ENCODE measurements at regions not wholly inside any gene's neighbourhood (a gene's known extent, or its start where the extent isn't known, plus 50 kb on each side); places are given as distances from the start of the nearest gene placed in this dataset.

DNA sequence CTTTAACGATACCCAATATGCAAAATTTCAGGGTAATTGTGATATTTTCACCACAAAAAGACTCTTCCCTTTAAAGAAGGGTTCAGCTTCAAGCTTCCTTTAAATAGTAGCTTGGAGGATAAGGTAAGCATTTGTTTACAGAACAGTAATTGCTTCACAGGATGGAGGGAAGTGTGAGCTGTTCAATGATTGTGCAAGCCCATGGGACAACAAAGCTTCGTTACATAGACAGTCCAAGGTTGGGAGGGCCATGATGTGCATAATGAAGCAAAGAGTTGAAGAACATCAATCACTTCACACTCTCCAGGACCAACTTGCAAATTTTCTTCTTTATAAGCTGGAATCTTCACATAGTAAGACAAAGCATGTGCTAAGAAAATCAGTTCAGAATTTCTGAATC lies 145.0 kb upstream of the ASIC2 start:
- no peaks in the 10 kb centered on the region for H3K36me3 ChIP-seq (ENCODE audit: low read depth, missing control alignments)
- no peak for DNase-seq
- H3K4me1 ChIP-seq = no peaks in the 10 kb centered on the region
- WGBS, 2 donors = 69 to 76% methylated on average over 2 of the region's 2 CpGs
- no peak overlapping the region for H3K4me3 ChIP-seq
- TF ChIP-seq POLR2A (IDR thresholded peaks at IDR 0.05) = no peak
- TF ChIP-seq, protein P1, sequence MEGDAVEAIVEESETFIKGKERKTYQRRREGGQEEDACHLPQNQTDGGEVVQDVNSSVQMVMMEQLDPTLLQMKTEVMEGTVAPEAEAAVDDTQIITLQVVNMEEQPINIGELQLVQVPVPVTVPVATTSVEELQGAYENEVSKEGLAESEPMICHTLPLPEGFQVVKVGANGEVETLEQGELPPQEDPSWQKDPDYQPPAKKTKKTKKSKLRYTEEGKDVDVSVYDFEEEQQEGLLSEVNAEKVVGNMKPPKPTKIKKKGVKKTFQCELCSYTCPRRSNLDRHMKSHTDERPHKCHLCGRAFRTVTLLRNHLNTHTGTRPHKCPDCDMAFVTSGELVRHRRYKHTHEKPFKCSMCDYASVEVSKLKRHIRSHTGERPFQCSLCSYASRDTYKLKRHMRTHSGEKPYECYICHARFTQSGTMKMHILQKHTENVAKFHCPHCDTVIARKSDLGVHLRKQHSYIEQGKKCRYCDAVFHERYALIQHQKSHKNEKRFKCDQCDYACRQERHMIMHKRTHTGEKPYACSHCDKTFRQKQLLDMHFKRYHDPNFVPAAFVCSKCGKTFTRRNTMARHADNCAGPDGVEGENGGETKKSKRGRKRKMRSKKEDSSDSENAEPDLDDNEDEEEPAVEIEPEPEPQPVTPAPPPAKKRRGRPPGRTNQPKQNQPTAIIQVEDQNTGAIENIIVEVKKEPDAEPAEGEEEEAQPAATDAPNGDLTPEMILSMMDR (IDR thresholded peaks at IDR 0.05) = no peak
- no peak overlapping the region for H3K27ac ChIP-seq
- H3K27me3 ChIP-seq = no peaks in the 10 kb centered on the region
- intact Hi-C loops (cut with DNase I; ENCODE audit: low total_unique reads) = no loop called here
- no peaks in the 10 kb centered on the region for H3K9me3 ChIP-seq

DNA sequence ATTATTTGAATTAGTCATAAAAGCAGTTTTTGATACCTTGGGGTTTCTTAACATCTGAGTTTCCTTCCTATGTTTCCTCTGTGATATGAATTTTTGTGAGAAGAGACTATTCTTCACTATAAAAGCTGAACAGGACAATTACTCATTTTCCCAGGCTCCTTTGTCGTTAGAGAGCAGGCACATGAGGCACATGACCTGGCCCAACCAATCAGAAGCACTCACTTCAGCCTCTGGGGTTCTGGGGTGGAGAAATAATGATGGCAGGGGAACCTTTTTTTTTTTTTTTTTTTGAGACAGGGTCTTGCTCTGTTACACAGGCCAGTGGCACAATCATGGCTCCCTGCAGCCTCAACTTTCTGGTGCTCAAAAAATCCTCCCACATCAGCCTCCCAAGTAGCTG lies 145.5 kb upstream of the ASIC2 start:
- Histone ChIP-seq H3K4me1 (no peaks in the 10 kb centered on the region), H3K27me3 (no peaks in the 10 kb centered on the region), H3K9me3 (no peaks in the 10 kb centered on the region), H3K36me3 (ENCODE audit: low read depth, missing control alignments) (no peaks in the 10 kb centered on the region), H3K27ac (no peak overlapping the region), H3K4me3 (no peak overlapping the region)
- no peak for TF ChIP-seq POLR2A (IDR thresholded peaks at IDR 0.05)
- TF ChIP-seq, protein P1 (IDR thresholded peaks at IDR 0.05) = no peak
- 56 to 71% methylated on average over 1 of the region's 1 CpG for WGBS, 2 donors
- DNase-seq = no peak
- intact Hi-C loops (cut with DNase I; ENCODE audit: low total_unique reads) = no loop called here

DNA sequence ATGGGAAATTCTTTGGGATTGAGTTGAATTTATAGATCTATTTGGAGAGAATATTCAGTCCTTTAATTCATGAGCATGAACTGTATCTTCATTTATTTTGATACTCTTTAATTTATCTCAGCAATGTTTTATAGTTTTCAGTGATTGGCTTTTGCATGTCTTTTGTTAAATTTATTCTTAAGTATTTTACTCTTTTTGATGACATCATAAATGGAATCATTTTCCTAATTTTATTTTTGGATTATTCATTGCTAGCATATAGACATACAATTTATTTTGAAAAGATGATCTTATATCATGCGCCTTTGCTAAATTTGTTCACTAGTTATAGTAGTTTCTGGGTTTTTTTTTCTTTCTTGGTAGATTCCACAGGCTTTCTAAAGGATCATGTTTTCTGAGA lies 149.2 kb upstream of the ASIC2 start:
- Histone ChIP-seq H3K4me1 (no peaks in the 10 kb centered on the region), H3K4me3 (no peak overlapping the region), H3K36me3 (ENCODE audit: low read depth, missing control alignments) (no peaks in the 10 kb centered on the region), H3K9me3 (no peaks in the 10 kb centered on the region), H3K27me3 (no peaks in the 10 kb centered on the region), H3K27ac (no peak overlapping the region)
- 88 to 98% methylated on average over 1 of the region's 1 CpG for WGBS, 2 donors
- intact Hi-C loops (cut with DNase I; ENCODE audit: low total_unique reads) = no loop called here
- no peak for TF ChIP-seq POLR2A (IDR thresholded peaks at IDR 0.05)
- TF ChIP-seq, protein P1 (IDR thresholded peaks at IDR 0.05) = no peak
- DNase-seq = no peak

DNA sequence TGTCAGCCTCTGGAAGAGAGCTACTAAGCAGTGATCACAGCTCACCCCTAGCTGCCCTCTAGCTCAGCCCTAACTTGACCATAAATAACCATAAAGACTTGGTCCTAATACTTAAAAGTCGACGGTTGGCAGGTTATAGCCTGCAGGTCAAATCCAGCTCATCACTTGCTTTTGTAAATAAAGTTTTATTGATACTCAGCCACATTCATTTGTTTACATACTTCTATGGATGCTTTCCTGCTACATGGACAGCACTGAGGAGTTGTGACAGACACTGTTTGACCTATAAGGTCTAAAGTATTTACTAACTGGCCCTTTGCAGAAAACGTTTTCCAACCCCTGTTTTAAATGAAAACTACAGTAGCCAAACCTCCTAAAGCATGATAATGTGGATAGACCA lies 151.6 kb upstream of the ASIC2 start:
- no peaks in the 10 kb centered on the region for H3K36me3 ChIP-seq (ENCODE audit: low read depth, missing control alignments)
- no peak for DNase-seq
- intact Hi-C loops (cut with DNase I; ENCODE audit: low total_unique reads) = no loop called here
- no peak overlapping the region for H3K27ac ChIP-seq
- no peaks in the 10 kb centered on the region for H3K9me3 ChIP-seq
- no peaks in the 10 kb centered on the region for H3K4me1 ChIP-seq
- no peaks in the 10 kb centered on the region for H3K27me3 ChIP-seq
- 22 to 28% methylated on average over 3 of the region's 3 CpGs for WGBS, 2 donors
- H3K4me3 ChIP-seq = no peak overlapping the region
- TF ChIP-seq, protein P1 (IDR thresholded peaks at IDR 0.05) = no peak
- no peak for TF ChIP-seq POLR2A (IDR thresholded peaks at IDR 0.05)

DNA sequence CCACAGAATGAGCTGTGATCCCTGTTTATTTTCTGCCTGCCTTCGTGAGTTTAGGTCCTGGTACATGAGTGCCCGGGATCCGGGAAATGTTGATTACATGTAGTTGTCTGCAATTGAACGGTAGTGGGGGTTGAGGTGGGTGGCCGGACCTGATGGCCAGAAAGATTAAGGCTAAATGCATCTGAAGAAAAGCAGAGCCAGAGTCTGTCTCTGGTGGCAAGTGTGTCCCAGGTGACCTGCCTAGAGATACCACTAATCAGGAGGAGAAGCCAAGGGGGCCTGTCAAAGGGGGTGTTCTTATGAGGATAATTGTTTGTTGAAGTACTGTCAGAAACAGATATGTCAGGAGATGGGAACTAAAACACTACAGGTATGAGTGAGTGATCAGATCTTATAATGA lies 154.0 kb upstream of the ASIC2 start:
- no peak for TF ChIP-seq POLR2A (IDR thresholded peaks at IDR 0.05)
- TF ChIP-seq, protein P1 (IDR thresholded peaks at IDR 0.05) = no peak
- no peak for DNase-seq
- intact Hi-C loops (cut with DNase I; ENCODE audit: low total_unique reads) = no loop called here

More for the DNA sequence above, 154.0 kb upstream of the ASIC2 start:
- H3K36me3 ChIP-seq (ENCODE audit: low read depth, missing control alignments) = no peaks in the 10 kb centered on the region
- no peak overlapping the region for H3K4me3 ChIP-seq
- H3K4me1 ChIP-seq = no peaks in the 10 kb centered on the region
- H3K9me3 ChIP-seq = no peaks in the 10 kb centered on the region
- H3K27ac ChIP-seq = no peak overlapping the region
- H3K27me3 ChIP-seq = no peaks in the 10 kb centered on the region
- WGBS, 2 donors = 50 to 76% methylated on average over 5 of the region's 5 CpGs

Measured in testis (tissue), 2 donors.